HEK293 (cell line): ENCODE measurements at regions not wholly inside any gene's neighbourhood (a gene's known extent, or its start where the extent isn't known, plus 50 kb on each side); places are given as distances from the start of the nearest gene placed in this dataset.

Experiments used
- CTCF ChIA-PET: fragments of 350-600 bp; formaldehyde crosslinking; extraction: SDS; loops from one replicate; lab custom pipeline; 2021; ENCODE audit warnings: antibody characterized with exemption; lab: Yijun Ruan, JAX
- POLR2A ChIA-PET: fragments of 300-600 bp; formaldehyde crosslinking; extraction: SDS; loops from one replicate; lab custom pipeline; 2020; ENCODE audit warnings: antibody characterized with exemption, inconsistent platforms; lab: Yijun Ruan, JAX
- H3K27ac ChIP-seq: fragments of 200-500 bp; sonication (Bioruptor generic); 2 replicates; pipeline ENCODE4 v1.5.1; 2014; ENCODE audit warnings: low read depth, low read length, control low read depth, inconsistent platforms; ENCODE audit errors: extremely low read depth
- H3K36me3 ChIP-seq, 2 experiments: fragments of 200-500 bp in 1 of 2; sonication (Bioruptor generic) in 1 of 2; 1 replicate in 1 of 2; 2 replicates in 1 of 2; pipeline ENCODE4 v1.5.1; 2014 to 2017; ENCODE audit warnings: inconsistent platforms in 2 of 2, low read length in 2 of 2; ENCODE audit not compliant: control insufficient read depth in 2 of 2, insufficient read depth in 1 of 2
- H3K4me1 ChIP-seq: fragments of 200-500 bp; sonication (Bioruptor generic); 2 replicates; pipeline ENCODE4 v1.5.1; 2014; ENCODE audit warnings: mild to moderate bottlenecking, low read length, inconsistent platforms; ENCODE audit not compliant: control insufficient read depth, insufficient read depth
- H3K4me3 ChIP-seq: 2 replicates; pipeline ENCODE4 v1.5.1; 2011; ENCODE audit warnings: low read depth, mild to moderate bottlenecking, control low read depth, low read length, moderate library complexity
- H3K9me3 ChIP-seq: fragments of 200-500 bp; sonication (Bioruptor generic); 2 replicates; pipeline ENCODE4 v1.5.1; 2014; ENCODE audit warnings: low read depth, low read length, inconsistent platforms; ENCODE audit not compliant: control insufficient read depth, insufficient read depth
- BCL11A ChIP-seq: fragments of 450-650 bp; formaldehyde crosslinking; IDR thresholded peaks from 2 replicates; pipeline ENCODE4 v1.5.1; 2016; ENCODE audit warnings: low read depth, missing biosample characterization, missing genetic modification characterization
- HOXD13 ChIP-seq: sonication (generic); formaldehyde crosslinking; IDR thresholded peaks from 2 replicates; pipeline ENCODE4 v1.8.0; 2022; ENCODE audit warnings: missing genetic modification reagents, borderline replicate concordance
- KLF7 ChIP-seq: fragments of 450-650 bp; formaldehyde crosslinking; IDR thresholded peaks from 2 replicates; pipeline ENCODE4 v1.5.1; 2016; ENCODE audit warnings: missing biosample characterization, missing genetic modification characterization, borderline replicate concordance
- KLF8 ChIP-seq: fragments of 450-650 bp; formaldehyde crosslinking; IDR thresholded peaks from 2 replicates; pipeline ENCODE4 v1.5.1; 2016; ENCODE audit warnings: missing biosample characterization, missing genetic modification characterization
- SCRT2 ChIP-seq: fragments of 450-650 bp; formaldehyde crosslinking; IDR thresholded peaks from 2 replicates; pipeline ENCODE4 v1.5.1; 2016; ENCODE audit warnings: missing biosample characterization, missing genetic modification characterization
- WT1 ChIP-seq: fragments of 450-650 bp; formaldehyde crosslinking; IDR thresholded peaks from 2 replicates; pipeline ENCODE4 v1.5.1; 2016; ENCODE audit warnings: missing biosample characterization, missing genetic modification characterization
- ZBTB11 ChIP-seq: fragments of 450-650 bp; formaldehyde crosslinking; conservative IDR thresholded peaks from 2 replicates; pipeline ENCODE4 v1.5.1; 2016; ENCODE audit warnings: low read depth, missing biosample characterization, missing genetic modification characterization
- ZBTB20 ChIP-seq: fragments of 450-650 bp; formaldehyde crosslinking; IDR thresholded peaks from 2 replicates; pipeline ENCODE4 v1.5.1; 2016; ENCODE audit warnings: missing biosample characterization, missing genetic modification characterization
- ZNF202 ChIP-seq: fragments of 450-650 bp; formaldehyde crosslinking; IDR thresholded peaks from 2 replicates; pipeline ENCODE4 v1.5.1; 2016; ENCODE audit warnings: missing biosample characterization, missing genetic modification characterization, borderline replicate concordance
- ZNF214 ChIP-seq: fragments of 450-650 bp; formaldehyde crosslinking; IDR thresholded peaks from 2 replicates; pipeline ENCODE4 v1.5.1; 2017; ENCODE audit warnings: missing biosample characterization, mild to moderate bottlenecking, missing genetic modification characterization, borderline replicate concordance
- ZNF221 ChIP-seq: fragments of 450-650 bp; formaldehyde crosslinking; IDR thresholded peaks from 2 replicates; pipeline ENCODE4 v1.5.1; 2017; ENCODE audit warnings: missing biosample characterization, missing genetic modification characterization, borderline replicate concordance
- ZNF555 ChIP-seq: fragments of 450-650 bp; formaldehyde crosslinking; conservative IDR thresholded peaks from 2 replicates; pipeline ENCODE4 v1.5.1; 2017; ENCODE audit warnings: missing biosample characterization, mild to moderate bottlenecking, missing genetic modification characterization, inconsistent platforms
- ZNF560 ChIP-seq: fragments of 450-650 bp; formaldehyde crosslinking; IDR thresholded peaks from 2 replicates; pipeline ENCODE4 v1.5.1; 2017; ENCODE audit warnings: missing biosample characterization, missing genetic modification characterization, borderline replicate concordance
- ZNF670 ChIP-seq: fragments of 450-650 bp; formaldehyde crosslinking; IDR thresholded peaks from 2 replicates; pipeline ENCODE4 v1.5.1; 2016; ENCODE audit warnings: missing biosample characterization, missing genetic modification characterization, low read depth
- ZNF677 ChIP-seq: fragments of 450-650 bp; IDR thresholded peaks from 2 replicates; pipeline ENCODE4 v1.5.0; 2018; ENCODE audit warnings: missing biosample characterization, mild to moderate bottlenecking, missing genetic modification characterization, moderate library complexity
- ZNF747 ChIP-seq: fragments of 450-650 bp; formaldehyde crosslinking; IDR thresholded peaks from 2 replicates; pipeline ENCODE4 v1.5.1; 2016; ENCODE audit warnings: missing biosample characterization, missing genetic modification characterization
- ZNF76 ChIP-seq: fragments of 450-650 bp; formaldehyde crosslinking; IDR thresholded peaks from 2 replicates; pipeline ENCODE4; 2016; ENCODE audit warnings: low read depth, missing biosample characterization, missing genetic modification characterization, borderline replicate concordance
- ZNF785 ChIP-seq: fragments of 450-650 bp; formaldehyde crosslinking; IDR thresholded peaks from 2 replicates; pipeline ENCODE4 v1.5.1; 2016; ENCODE audit warnings: missing biosample characterization, missing genetic modification characterization
- ZNF792 ChIP-seq: fragments of 450-650 bp; formaldehyde crosslinking; IDR thresholded peaks from 2 replicates; pipeline ENCODE4 v1.5.1; 2016; ENCODE audit warnings: missing biosample characterization, missing genetic modification characterization
- TF ChIP-seq, protein P1 (sequence below): fragments of 450-650 bp; formaldehyde crosslinking; IDR thresholded peaks from 2 replicates; pipeline ENCODE4 v1.5.1; 2016; ENCODE audit warnings: missing biosample characterization, missing genetic modification characterization

- ChIA-PET CTCF (no interaction called here), POLR2A (no interaction called here)
- Histone ChIP-seq H3K9me3 (no peaks in the 10 kb centered on the region), H3K4me3 (no peak overlapping the region), H3K27ac (no peak overlapping the region), H3K4me1 (peaks cover 10% of the 10 kb centered on the region), H3K36me3 (no peaks in the 10 kb centered on the region)
- no peak for TF ChIP-seq ZNF76 (tag by site-specific recombination)
- no peak for TF ChIP-seq ZNF747 (tag by site-specific recombination)
- no peak for TF ChIP-seq KLF8 (tag by site-specific recombination)
- TF ChIP-seq ZNF214 (tag by site-specific recombination), result no peak
- TF ChIP-seq BCL11A (tag by site-specific recombination), result no peak
- TF ChIP-seq ZNF677 (tag by site-specific recombination), result no peak
- TF ChIP-seq, protein P1, sequence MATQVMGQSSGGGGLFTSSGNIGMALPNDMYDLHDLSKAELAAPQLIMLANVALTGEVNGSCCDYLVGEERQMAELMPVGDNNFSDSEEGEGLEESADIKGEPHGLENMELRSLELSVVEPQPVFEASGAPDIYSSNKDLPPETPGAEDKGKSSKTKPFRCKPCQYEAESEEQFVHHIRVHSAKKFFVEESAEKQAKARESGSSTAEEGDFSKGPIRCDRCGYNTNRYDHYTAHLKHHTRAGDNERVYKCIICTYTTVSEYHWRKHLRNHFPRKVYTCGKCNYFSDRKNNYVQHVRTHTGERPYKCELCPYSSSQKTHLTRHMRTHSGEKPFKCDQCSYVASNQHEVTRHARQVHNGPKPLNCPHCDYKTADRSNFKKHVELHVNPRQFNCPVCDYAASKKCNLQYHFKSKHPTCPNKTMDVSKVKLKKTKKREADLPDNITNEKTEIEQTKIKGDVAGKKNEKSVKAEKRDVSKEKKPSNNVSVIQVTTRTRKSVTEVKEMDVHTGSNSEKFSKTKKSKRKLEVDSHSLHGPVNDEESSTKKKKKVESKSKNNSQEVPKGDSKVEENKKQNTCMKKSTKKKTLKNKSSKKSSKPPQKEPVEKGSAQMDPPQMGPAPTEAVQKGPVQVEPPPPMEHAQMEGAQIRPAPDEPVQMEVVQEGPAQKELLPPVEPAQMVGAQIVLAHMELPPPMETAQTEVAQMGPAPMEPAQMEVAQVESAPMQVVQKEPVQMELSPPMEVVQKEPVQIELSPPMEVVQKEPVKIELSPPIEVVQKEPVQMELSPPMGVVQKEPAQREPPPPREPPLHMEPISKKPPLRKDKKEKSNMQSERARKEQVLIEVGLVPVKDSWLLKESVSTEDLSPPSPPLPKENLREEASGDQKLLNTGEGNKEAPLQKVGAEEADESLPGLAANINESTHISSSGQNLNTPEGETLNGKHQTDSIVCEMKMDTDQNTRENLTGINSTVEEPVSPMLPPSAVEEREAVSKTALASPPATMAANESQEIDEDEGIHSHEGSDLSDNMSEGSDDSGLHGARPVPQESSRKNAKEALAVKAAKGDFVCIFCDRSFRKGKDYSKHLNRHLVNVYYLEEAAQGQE (tag by site-specific recombination), result no peak
- TF ChIP-seq ZNF202 (tag by site-specific recombination), result no peak
- TF ChIP-seq ZNF785, result no peak
- no peak for TF ChIP-seq HOXD13 (CRISPR knock-in tag)
- no peak for TF ChIP-seq ZNF555 (tag by site-specific recombination)
- TF ChIP-seq KLF7 (tag by site-specific recombination), result no peak
- no peak for TF ChIP-seq ZBTB11 (tag by site-specific recombination)
- no peak for TF ChIP-seq ZBTB20 (tag by site-specific recombination)
- TF ChIP-seq WT1 (tag by site-specific recombination), result no peak
These were observed 455.8 kb upstream of the SALL3 start for GRCh38 chr18:78523850-78524249.

GRCh38 chr18:78525366-78526111, 454.1 kb upstream of the SALL3 start:
- POLR2A ChIA-PET, result no interaction called here
- H3K9me3 ChIP-seq, result no peaks in the 10 kb centered on the region
- H3K36me3 ChIP-seq, result no peaks in the 10 kb centered on the region
- CTCF ChIA-PET, result interaction anchor here (0.6 kb wide), 1 partner anchor 452 kb away, joined by 3 read pairs; no protein-coding TSS in a partner anchor
- H3K27ac ChIP-seq, result no peak overlapping the region
- no peak for TF ChIP-seq ZNF792 (tag by site-specific recombination)
- 0 out of 2 replicates have a peak, but pooled peaks have one; percentile 11 for TF ChIP-seq SCRT2
- TF ChIP-seq ZNF560 (tag by site-specific recombination), result no peak
- TF ChIP-seq ZNF221 (tag by site-specific recombination), result no peak
- no peak for TF ChIP-seq ZNF670 (tag by site-specific recombination)
- H3K4me3 ChIP-seq, result no peak overlapping the region
- peaks cover 10% of the 10 kb centered on the region for H3K4me1 ChIP-seq
